ENCODE measurements at regions not wholly inside any gene's neighbourhood (a gene's known extent, or its start where the extent isn't known, plus 50 kb on each side); places are given as distances from the start of the nearest gene placed in this dataset.

- CTCF ChIA-PET, result no interaction called here
- Histone ChIP-seq H3K9me3 (ENCODE audit: low read depth, low read length, poor library complexity, severe bottlenecking) (no peaks in the 10 kb centered on the region), H3K36me3 (ENCODE audit: insufficient read depth, low read length, poor library complexity, severe bottlenecking) (no peaks in the 10 kb centered on the region), H3K27ac (ENCODE audit: low read depth, low read length, poor library complexity, severe bottlenecking) (no peak overlapping the region), H3K4me1 (ENCODE audit: insufficient read depth, low read length, poor library complexity, severe bottlenecking) (no peaks in the 10 kb centered on the region), H3K4me3 (ENCODE audit: low read depth, low read length, poor library complexity, severe bottlenecking) (no peak overlapping the region), H3K27me3 (replicated peaks; ENCODE audit: insufficient read depth, low read depth, low read length, poor library complexity) (no peaks in the 10 kb centered on the region)
- POLR2A ChIA-PET (ENCODE audit: low non-redundant PET), result no interaction called here
- BruUV-seq (replicated peaks), result no TSS peak
- DNase-seq (ENCODE audit: low spot score), result no peak
- TF ChIP-seq EZH2 (IDR thresholded peaks at IDR 0.05; ENCODE audit: borderline replicate concordance, low read depth, low read length, poor library complexity, severe bottlenecking) (no peak), CTCF (conservative IDR thresholded peaks at IDR 0.05; ENCODE audit: low read depth, low read length) (no peak)
- intact Hi-C loops (cut with micrococcal nuclease; ENCODE audit: unreplicated experiment), result no loop called here
These were observed 378.1 kb downstream of the NSUN3 start for GRCh38 chr3:94440767-94441493.

GRCh38 chr3:94441494-94441847 is 378.6 kb downstream of the NSUN3 start:
- DNase-seq (ENCODE audit: low spot score), result no peak
- no peaks in the 10 kb centered on the region for H3K9me3 ChIP-seq (ENCODE audit: low read depth, low read length, poor library complexity, severe bottlenecking)
- POLR2A ChIA-PET (ENCODE audit: low non-redundant PET), result no interaction called here
- no peak overlapping the region for H3K27ac ChIP-seq (ENCODE audit: low read depth, low read length, poor library complexity, severe bottlenecking)
- TF ChIP-seq CTCF (conservative IDR thresholded peaks at IDR 0.05; ENCODE audit: low read depth, low read length) (no peak), EZH2 (IDR thresholded peaks at IDR 0.05; ENCODE audit: borderline replicate concordance, low read depth, low read length, poor library complexity, severe bottlenecking) (no peak)
- CTCF ChIA-PET, result no interaction called here
- no peaks in the 10 kb centered on the region for H3K36me3 ChIP-seq (ENCODE audit: insufficient read depth, low read length, poor library complexity, severe bottlenecking)
- H3K4me3 ChIP-seq (ENCODE audit: low read depth, low read length, poor library complexity, severe bottlenecking), result no peak overlapping the region
- no TSS peak for BruUV-seq (replicated peaks)
- intact Hi-C loops (cut with micrococcal nuclease; ENCODE audit: unreplicated experiment), result no loop called here
- no peaks in the 10 kb centered on the region for H3K27me3 ChIP-seq (replicated peaks; ENCODE audit: insufficient read depth, low read depth, low read length, poor library complexity)
- no peaks in the 10 kb centered on the region for H3K4me1 ChIP-seq (ENCODE audit: insufficient read depth, low read length, poor library complexity, severe bottlenecking)

- Histone ChIP-seq H3K36me3 (ENCODE audit: insufficient read depth, low read length, poor library complexity, severe bottlenecking) (no peaks in the 10 kb centered on the region), H3K9me3 (ENCODE audit: low read depth, low read length, poor library complexity, severe bottlenecking) (no peaks in the 10 kb centered on the region), H3K4me3 (ENCODE audit: low read depth, low read length, poor library complexity, severe bottlenecking) (no peak overlapping the region), H3K4me1 (ENCODE audit: insufficient read depth, low read length, poor library complexity, severe bottlenecking) (no peaks in the 10 kb centered on the region), H3K27me3 (replicated peaks; ENCODE audit: insufficient read depth, low read depth, low read length, poor library complexity) (no peaks in the 10 kb centered on the region), H3K27ac (ENCODE audit: low read depth, low read length, poor library complexity, severe bottlenecking) (no peak overlapping the region)
- intact Hi-C loops (cut with micrococcal nuclease; ENCODE audit: unreplicated experiment), result no loop called here
- TF ChIP-seq CTCF (conservative IDR thresholded peaks at IDR 0.05; ENCODE audit: low read depth, low read length) (no peak), EZH2 (IDR thresholded peaks at IDR 0.05; ENCODE audit: borderline replicate concordance, low read depth, low read length, poor library complexity, severe bottlenecking) (no peak)
- no peak for DNase-seq (ENCODE audit: low spot score)
- ChIA-PET CTCF (no interaction called here), POLR2A (ENCODE audit: low non-redundant PET) (no interaction called here)
- no TSS peak for BruUV-seq (replicated peaks)
These were observed 391.0 kb downstream of the NSUN3 start for GRCh38 chr3:94453864-94454263.

Data from A673 (cell line).